ENCODE measurements at regions not wholly inside any gene's neighbourhood (a gene's known extent, or its start where the extent isn't known, plus 50 kb on each side); places are given as distances from the start of the nearest gene placed in this dataset.

GRCh38 chr6:147641511-147641910 is 133.0 kb downstream of the SAMD5 start:
- Histone ChIP-seq H3K4me2 (ENCODE audit: low read depth, low read length) (no peak overlapping the region), H2AFZ (replicated peaks; ENCODE audit: low read length, poor library complexity) (no peak overlapping the region), H2AK5ac (ENCODE audit: low read depth, low read length) (no peak overlapping the region), H3K18ac (ENCODE audit: low read depth, low read length) (peak overlapping the region; percentile 47; the same call in 1 of the 2 replicates), H3K36me3 (ENCODE audit: control insufficient read depth, insufficient read depth, low read length) (no peaks in the 10 kb centered on the region), H2BK5ac (ENCODE audit: low read depth, low read length, poor library complexity, severe bottlenecking) (peak overlapping the region; percentile 30), H3K79me1 (ENCODE audit: low read depth in 1 of 2, low read length in 2 of 2) (no peaks in the 10 kb centered on the region), H2BK20ac (ENCODE audit: low read depth, low read length) (peak overlapping the region; percentile 73; the same call in 1 of the 2 replicates), H3K9ac (ENCODE audit: low read depth, low read length) (no peak overlapping the region), H4K5ac (ENCODE audit: low read depth, low read length) (0 out of 2 replicates have a peak overlapping the region, but pooled peaks have one; percentile 29), H3K9me3 (ENCODE audit: control insufficient read depth, insufficient read depth, low read length) (no peaks in the 10 kb centered on the region), H2BK15ac (ENCODE audit: low read depth, low read length) (peak overlapping the region; percentile 84; the same call in 2 of the 3 replicates), H2AK9ac (replicated peaks; ENCODE audit: low read depth, low read length, poor library complexity) (no peak overlapping the region), H3K23ac (ENCODE audit: low read depth, low read length) (no peak overlapping the region), H3K4me1 (ENCODE audit: control insufficient read depth, insufficient read depth, low read length) (peaks cover 5% of the 10 kb centered on the region), H3K14ac (replicated peaks; ENCODE audit: low read depth, low read length) (peak overlapping the region; percentile 58; the same call in 1 of the 2 replicates), H3K27me3 (ENCODE audit: control insufficient read depth, insufficient read depth, low read length) (no peaks in the 10 kb centered on the region), H3K27ac (ENCODE audit: insufficient read depth, low read length) (no peak overlapping the region; the same call in 1 of the 2 replicates), H2BK120ac (ENCODE audit: low read depth, low read length) (peak overlapping the region; percentile 49), H3K4me3 (ENCODE audit: insufficient read depth, low read depth, low read length) (no peak overlapping the region), H4K91ac (ENCODE audit: insufficient read depth, low read depth, low read length) (peak overlapping the region; percentile 49), H4K20me1 (ENCODE audit: insufficient read depth, low read length) (no peaks in the 10 kb centered on the region), H3K56ac (ENCODE audit: extremely low read depth, insufficient read depth, low read length) (no peak overlapping the region), H3K9me1 (ENCODE audit: insufficient read depth, low read length) (peaks cover 5% of the 10 kb centered on the region), H4K8ac (ENCODE audit: low read depth in 2 of 2, low read length in 2 of 2) (0 out of 4 replicates have a peak overlapping the region, but pooled peaks of 1 of the 2 experiments have one; percentile 45), H3K4ac (ENCODE audit: low read depth, low read length) (peak overlapping the region; percentile 33)
- DNase-seq (peak; percentile 30), ATAC-seq (ENCODE audit: low read depth) (no peak)
- dilution Hi-C loops (cut with HindIII; ENCODE audit: low sequenced_read_pairs, unreplicated experiment): no loop called here
- intact Hi-C loops (cut with micrococcal nuclease): no loop called here
- BruUV-seq (replicated peaks): no TSS peak
- CTCF ChIA-PET: no interaction called here
- POLR2A ChIA-PET (ENCODE audit: unreplicated experiment): no interaction called here
- in situ Hi-C loops (cut with MboI; ENCODE audit: low sequenced_read_pairs): no loop called here
- no CpG with 5 or more reads among the region's 3 CpGs for WGBS, 2 experiments (ENCODE audit: extremely low coverage in 2 of 2, insufficient read length in 1 of 2)
- TF ChIP-seq USF2 (IDR thresholded peaks at IDR 0.05; ENCODE audit: low read depth, low read length) (no peak), POLR2A (IDR thresholded peaks at IDR 0.05; ENCODE audit: low read depth, low read length) (no peak), FOS (IDR thresholded peaks at IDR 0.05; ENCODE audit: low read depth, low read length) (no peak), RCOR1 (IDR thresholded peaks at IDR 0.05; ENCODE audit: insufficient replicate concordance, low read length) (no peak), CHD1 (IDR thresholded peaks at IDR 0.05; ENCODE audit: low read depth, low read length) (no peak), RAD21 (IDR thresholded peaks at IDR 0.05; ENCODE audit: low read length) (no peak), BHLHE40 (IDR thresholded peaks at IDR 0.05; ENCODE audit: low read depth, low read length) (no peak), CEBPB (IDR thresholded peaks at IDR 0.05; ENCODE audit: low read depth, low read length) (no peak), MAZ (IDR thresholded peaks at IDR 0.05; ENCODE audit: borderline replicate concordance, low read depth, low read length) (no peak), MAFK (IDR thresholded peaks at IDR 0.05; ENCODE audit: low read depth, low read length) (no peak), NFE2L2 (IDR thresholded peaks at IDR 0.05; ENCODE audit: low read depth, low read length) (no peak), CTCF (conservative IDR thresholded peaks at IDR 0.05; ENCODE audit: low read depth, low read length) (no peak), SMC3 (IDR thresholded peaks at IDR 0.05; ENCODE audit: low read depth, low read length) (no peak), ELK1 (IDR thresholded peaks at IDR 0.05; ENCODE audit: borderline replicate concordance, low read depth, low read length) (no peak), MXI1 (IDR thresholded peaks at IDR 0.05; ENCODE audit: borderline replicate concordance, low read depth, low read length) (no peak)

Data from IMR-90 (cell line).